SK-N-SH treated with all-trans-retinoic acid at 6 μM for 48 hours (cell line): ENCODE measurements at regions not wholly inside any gene's neighbourhood (a gene's known extent, or its start where the extent isn't known, plus 50 kb on each side); places are given as distances from the start of the nearest gene placed in this dataset.

Experiments
- ARNTL ChIP-seq: fragments of 450-650 bp; formaldehyde crosslinking; IDR thresholded peaks from 2 replicates; pipeline ENCODE4 v1.5.0; 2020; ENCODE audit warnings: low read depth, mild to moderate bottlenecking, moderate library complexity, borderline replicate concordance
- BACH2 ChIP-seq: fragments of 250-450 bp; sonication (Bioruptor Pico); IDR thresholded peaks from 2 replicates; pipeline ENCODE4 v1.9.0; 2021; ENCODE audit warnings: mild to moderate bottlenecking, borderline replicate concordance
- ZNF565 ChIP-seq: fragments of 450-650 bp; formaldehyde crosslinking; conservative IDR thresholded peaks from 2 replicates; pipeline ENCODE4 v1.5.0; 2020; ENCODE audit warnings: low read depth, mild to moderate bottlenecking, moderate library complexity
- TF ChIP-seq, protein P1 (sequence below): fragments of 250-450 bp; sonication (Bioruptor Pico); IDR thresholded peaks from 2 replicates; pipeline ENCODE4 v1.8.0; 2020; ENCODE audit warnings: mild to moderate bottlenecking, moderate library complexity, borderline replicate concordance

DNA sequence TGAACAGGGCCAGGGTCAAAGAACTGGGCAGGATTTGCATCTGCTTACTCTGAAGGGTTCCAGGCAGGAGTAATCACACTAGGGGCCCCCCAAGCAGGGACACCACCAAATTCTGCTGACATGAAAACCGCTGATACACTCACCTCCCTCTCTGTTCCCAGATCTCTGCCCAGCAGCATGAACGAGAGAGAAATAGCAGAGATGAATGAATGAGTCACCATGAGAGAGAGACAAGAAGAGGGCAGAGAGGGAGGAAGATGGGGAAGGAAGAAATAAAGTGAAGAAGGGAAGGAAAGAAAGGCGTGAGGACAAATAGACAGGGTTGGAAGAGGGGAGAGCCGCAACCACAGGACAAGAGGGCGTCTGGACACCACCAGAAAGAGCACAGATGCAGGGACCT, 285.9 kb upstream of the NEBL start:
- no peak for TF ChIP-seq ARNTL (CRISPR knock-in tag)
- no peak for TF ChIP-seq BACH2 (CRISPR knock-in tag)
- TF ChIP-seq, protein P1, sequence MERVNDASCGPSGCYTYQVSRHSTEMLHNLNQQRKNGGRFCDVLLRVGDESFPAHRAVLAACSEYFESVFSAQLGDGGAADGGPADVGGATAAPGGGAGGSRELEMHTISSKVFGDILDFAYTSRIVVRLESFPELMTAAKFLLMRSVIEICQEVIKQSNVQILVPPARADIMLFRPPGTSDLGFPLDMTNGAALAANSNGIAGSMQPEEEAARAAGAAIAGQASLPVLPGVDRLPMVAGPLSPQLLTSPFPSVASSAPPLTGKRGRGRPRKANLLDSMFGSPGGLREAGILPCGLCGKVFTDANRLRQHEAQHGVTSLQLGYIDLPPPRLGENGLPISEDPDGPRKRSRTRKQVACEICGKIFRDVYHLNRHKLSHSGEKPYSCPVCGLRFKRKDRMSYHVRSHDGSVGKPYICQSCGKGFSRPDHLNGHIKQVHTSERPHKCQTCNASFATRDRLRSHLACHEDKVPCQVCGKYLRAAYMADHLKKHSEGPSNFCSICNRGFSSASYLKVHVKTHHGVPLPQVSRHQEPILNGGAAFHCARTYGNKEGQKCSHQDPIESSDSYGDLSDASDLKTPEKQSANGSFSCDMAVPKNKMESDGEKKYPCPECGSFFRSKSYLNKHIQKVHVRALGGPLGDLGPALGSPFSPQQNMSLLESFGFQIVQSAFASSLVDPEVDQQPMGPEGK (CRISPR knock-in tag): no peak
- no peak for TF ChIP-seq ZNF565 (CRISPR knock-in tag)
